ENCODE measurements at regions not wholly inside any gene's neighbourhood (a gene's known extent, or its start where the extent isn't known, plus 50 kb on each side); places are given as distances from the start of the nearest gene placed in this dataset.
"Not testable (repeated sequence)": the region's sequence is repeated elsewhere in the genome, so short reads cannot be mapped to it uniquely, and the experiment has no call there.

DNA sequence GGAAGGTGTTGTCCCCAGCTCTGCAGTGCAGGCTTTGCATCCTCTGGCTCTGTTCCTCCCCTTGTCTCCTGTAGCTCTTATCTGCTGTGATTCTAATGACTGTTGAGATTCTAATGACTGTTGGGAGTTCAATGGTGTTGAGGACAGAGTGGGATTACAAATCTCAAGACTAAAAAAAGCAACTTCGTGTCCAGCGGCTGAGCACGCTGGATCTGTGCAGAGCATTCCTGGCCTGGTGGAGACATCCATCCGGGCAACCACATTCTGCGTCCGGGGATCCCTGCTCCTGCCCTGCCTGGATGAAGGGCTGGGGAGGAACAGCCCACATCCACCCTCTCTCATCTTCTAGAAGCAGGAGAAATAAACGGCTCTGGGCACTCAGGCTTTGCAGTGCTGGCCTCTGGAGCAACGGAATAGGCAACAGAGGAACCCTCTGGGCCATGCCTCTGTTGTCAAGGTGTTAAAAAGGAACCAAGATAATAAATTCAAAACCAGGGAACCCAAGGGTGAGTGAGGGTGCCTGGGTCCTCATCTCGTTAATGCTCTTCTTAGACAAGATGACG lies 106.7 kb upstream of the ASB18 start:
- H3K4me3 ChIP-seq (ENCODE audit: insufficient read depth, low read depth, low read length): no peak overlapping the region
- H3K27ac ChIP-seq (ENCODE audit: insufficient read depth, low read depth, low read length, poor library complexity, severe bottlenecking): no peak overlapping the region
- 91 to 96% methylated on average over 10 of the region's 10 CpGs for WGBS, 2 experiments
- no peaks in the 10 kb centered on the region for H3K36me3 ChIP-seq (ENCODE audit: control insufficient read depth, insufficient read depth, low read length)
- H3K9me3 ChIP-seq (ENCODE audit: control insufficient read depth, low read length): no peaks in the 10 kb centered on the region
- no peaks in the 10 kb centered on the region for H3K27me3 ChIP-seq (ENCODE audit: control insufficient read depth, insufficient read depth, low read length, poor library complexity, severe bottlenecking)
- H3K4me1 ChIP-seq (ENCODE audit: control insufficient read depth, insufficient read depth, low read length): peaks cover 8% of the 10 kb centered on the region

DNA sequence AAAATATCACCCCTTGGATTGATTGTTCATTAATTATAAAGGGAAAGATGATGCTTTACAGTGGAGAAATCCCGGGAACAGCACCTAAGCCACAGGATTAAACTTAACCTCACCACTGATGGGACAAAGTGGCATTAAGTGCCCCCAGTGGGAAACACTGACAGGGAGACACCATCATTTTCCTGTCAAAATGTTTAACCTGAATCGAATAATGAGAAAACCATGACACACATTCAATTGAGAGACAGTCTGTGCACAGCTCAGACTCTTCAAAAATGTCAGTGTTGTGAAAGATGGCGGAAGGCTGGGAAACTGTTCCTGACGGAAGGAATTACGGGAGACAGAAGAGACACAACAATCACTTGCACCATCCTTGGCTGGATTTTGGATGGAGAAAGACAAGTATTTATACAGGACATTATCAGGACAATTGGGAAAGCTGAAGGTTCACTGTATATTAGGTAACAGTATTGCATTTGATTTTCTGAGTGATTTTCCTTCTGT lies 111.8 kb upstream of the ASB18 start:
- Histone ChIP-seq H3K9me3 (ENCODE audit: control insufficient read depth, low read length) (no peaks in the 10 kb centered on the region), H3K4me3 (ENCODE audit: insufficient read depth, low read depth, low read length) (no peak overlapping the region), H3K27me3 (ENCODE audit: control insufficient read depth, insufficient read depth, low read length, poor library complexity, severe bottlenecking) (no peaks in the 10 kb centered on the region), H3K27ac (ENCODE audit: insufficient read depth, low read depth, low read length, poor library complexity, severe bottlenecking) (no peak overlapping the region), H3K36me3 (ENCODE audit: control insufficient read depth, insufficient read depth, low read length) (no peaks in the 10 kb centered on the region), H3K4me1 (ENCODE audit: control insufficient read depth, insufficient read depth, low read length) (no peaks in the 10 kb centered on the region)
- 93 to 97% methylated on average over 5 of the region's 5 CpGs for WGBS, 2 experiments

DNA sequence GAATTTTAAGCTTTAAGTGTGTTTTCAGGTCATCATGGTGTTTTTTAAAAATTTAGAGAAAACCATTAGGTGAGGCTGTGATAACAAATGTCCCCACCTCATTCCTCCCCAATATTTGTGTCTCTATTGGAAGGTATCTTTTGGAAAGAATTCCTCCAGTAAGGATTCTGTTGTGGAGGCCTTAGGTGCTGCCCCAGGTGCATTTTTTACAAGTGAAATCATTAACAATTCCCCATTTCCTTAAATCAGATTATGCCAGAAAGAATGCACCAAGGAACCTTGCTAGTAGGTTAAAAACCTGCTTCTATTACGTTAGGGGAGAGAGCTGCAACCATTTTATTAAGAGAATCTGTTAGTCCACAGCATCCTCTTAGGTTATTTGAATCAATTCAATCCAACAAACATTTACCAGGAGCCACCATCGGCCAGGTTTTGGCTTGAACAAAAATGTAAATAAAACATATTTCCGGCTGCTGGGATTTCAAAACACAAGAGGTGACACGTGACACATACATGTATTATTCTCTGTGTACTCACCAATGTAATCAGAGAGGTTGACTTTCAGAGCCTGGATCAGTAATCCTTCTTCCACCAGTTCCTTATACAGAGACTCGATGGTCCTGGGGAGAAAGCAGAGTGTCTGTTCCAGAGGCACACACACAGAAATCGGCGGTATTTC lies 112.5 kb upstream of the ASB18 start:
- Histone ChIP-seq H3K9me3 (ENCODE audit: control insufficient read depth, low read length) (no peaks in the 10 kb centered on the region), H3K27ac (ENCODE audit: insufficient read depth, low read depth, low read length, poor library complexity, severe bottlenecking) (no peak overlapping the region), H3K4me1 (ENCODE audit: control insufficient read depth, insufficient read depth, low read length) (no peaks in the 10 kb centered on the region), H3K27me3 (ENCODE audit: control insufficient read depth, insufficient read depth, low read length, poor library complexity, severe bottlenecking) (no peaks in the 10 kb centered on the region), H3K36me3 (ENCODE audit: control insufficient read depth, insufficient read depth, low read length) (no peaks in the 10 kb centered on the region), H3K4me3 (ENCODE audit: insufficient read depth, low read depth, low read length) (no peak overlapping the region)
- WGBS, 2 experiments: 94 to 97% methylated on average over 7 of the region's 7 CpGs

DNA sequence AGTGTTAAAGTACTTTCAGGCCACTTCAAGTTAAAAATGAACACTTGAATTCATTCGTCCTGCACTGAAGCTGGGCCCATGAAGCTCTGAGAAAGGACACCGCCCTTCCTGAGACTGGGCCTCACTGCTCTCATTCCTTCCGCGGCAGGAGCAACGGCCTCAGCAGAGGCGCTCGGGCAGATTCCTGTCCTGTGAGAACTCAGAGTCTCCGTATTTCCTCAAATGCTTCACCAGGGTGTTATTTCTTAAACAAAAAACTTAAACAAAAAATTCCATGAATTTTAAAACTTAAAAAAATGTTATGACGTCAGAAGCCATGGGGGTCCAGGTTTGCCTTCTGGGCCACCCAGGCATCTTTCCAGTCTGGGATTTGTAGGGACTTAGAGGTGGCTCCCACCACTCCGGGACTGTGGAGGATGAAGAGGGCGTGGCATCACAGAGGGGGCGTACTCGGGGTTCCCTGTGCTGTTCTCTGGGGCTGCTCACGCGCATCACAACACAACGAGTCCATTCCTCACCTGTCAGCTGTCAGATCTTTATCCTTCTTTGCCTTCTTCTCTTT lies 115.9 kb upstream of the ASB18 start:
- Histone ChIP-seq H3K4me3 (ENCODE audit: insufficient read depth, low read depth, low read length) (no peak overlapping the region), H3K4me1 (ENCODE audit: control insufficient read depth, insufficient read depth, low read length) (no peaks in the 10 kb centered on the region), H3K36me3 (ENCODE audit: control insufficient read depth, insufficient read depth, low read length) (no peaks in the 10 kb centered on the region), H3K27me3 (ENCODE audit: control insufficient read depth, insufficient read depth, low read length, poor library complexity, severe bottlenecking) (no peaks in the 10 kb centered on the region), H3K27ac (ENCODE audit: insufficient read depth, low read depth, low read length, poor library complexity, severe bottlenecking) (no peak overlapping the region), H3K9me3 (ENCODE audit: control insufficient read depth, low read length) (no peaks in the 10 kb centered on the region)
- WGBS, 2 experiments: 90 to 93% methylated on average over 16 of the region's 16 CpGs

DNA sequence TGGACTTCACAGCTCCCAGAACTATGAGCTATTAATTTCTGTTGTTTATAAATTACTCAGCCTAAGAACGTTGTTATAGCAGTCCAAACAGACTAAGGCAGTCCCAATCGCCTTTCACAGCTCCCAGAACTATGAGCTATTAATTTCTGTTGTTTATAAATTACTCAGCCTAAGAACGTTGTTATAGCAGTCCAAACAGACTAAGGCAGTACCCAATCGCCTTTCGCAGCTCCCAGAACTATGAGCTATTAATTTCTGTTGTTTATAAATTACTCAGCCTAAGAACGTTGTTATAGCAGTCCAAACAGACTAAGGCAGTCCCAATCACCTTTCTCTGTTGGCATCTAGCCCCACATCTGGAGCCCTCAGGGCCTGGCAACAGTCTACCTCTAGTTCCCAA lies 117.0 kb upstream of the ASB18 start:
- 95 to 100% methylated on average over 4 to 6 of the region's 6 CpGs for WGBS, 2 experiments
- not testable (repeated sequence) for H3K27ac ChIP-seq (ENCODE audit: insufficient read depth, low read depth, low read length, poor library complexity, severe bottlenecking); H3K4me3 ChIP-seq (ENCODE audit: insufficient read depth, low read depth, low read length); H3K4me1 ChIP-seq (ENCODE audit: control insufficient read depth, insufficient read depth, low read length); H3K36me3 ChIP-seq (ENCODE audit: control insufficient read depth, insufficient read depth, low read length); H3K27me3 ChIP-seq (ENCODE audit: control insufficient read depth, insufficient read depth, low read length, poor library complexity, severe bottlenecking); H3K9me3 ChIP-seq (ENCODE audit: control insufficient read depth, low read length)

DNA sequence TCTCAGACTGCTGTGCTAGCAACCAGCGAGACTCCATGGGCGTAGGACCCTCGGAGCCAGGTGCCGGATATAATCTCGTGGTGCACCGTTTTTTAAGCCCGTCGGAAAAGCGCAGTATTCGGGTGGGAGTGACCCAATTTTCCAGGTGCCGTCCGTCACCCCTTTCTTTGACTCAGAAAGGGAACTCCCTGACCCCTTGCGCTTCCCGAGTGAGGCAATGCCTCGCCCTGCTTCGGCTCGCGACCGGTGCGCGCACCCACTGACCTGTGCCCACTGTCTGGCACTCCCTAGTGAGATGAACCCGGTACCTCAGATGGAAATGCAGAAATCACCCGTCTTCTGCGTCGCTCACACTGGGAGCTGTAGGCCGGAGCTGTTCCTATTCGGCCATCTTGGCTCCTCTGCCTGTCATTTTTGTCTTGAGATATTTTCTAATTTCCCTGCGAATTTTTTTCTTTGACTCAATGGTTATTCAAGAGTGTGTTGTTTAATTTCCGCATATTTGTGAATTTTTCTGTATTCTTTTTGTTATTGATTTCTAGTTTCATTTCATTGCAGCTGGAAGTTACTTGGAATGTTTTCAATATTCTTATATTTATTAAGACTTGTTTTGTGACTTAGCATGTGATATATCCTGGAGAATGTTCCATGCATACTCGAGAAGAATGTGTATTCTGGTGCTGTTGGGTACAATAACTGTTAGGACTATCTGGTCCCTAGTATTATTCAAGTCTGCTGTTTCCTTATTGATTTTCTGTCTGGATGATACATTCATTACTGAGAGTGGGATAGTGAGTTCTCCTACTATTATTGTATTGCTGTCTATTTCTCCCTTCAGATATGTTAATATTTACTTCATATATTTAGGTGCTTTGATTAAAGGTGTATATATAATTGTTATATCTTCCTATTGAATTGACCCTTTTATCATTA lies 125.3 kb upstream of the ASB18 start:
- H3K4me1 ChIP-seq (ENCODE audit: control insufficient read depth, insufficient read depth, low read length); H3K27ac ChIP-seq (ENCODE audit: insufficient read depth, low read depth, low read length, poor library complexity, severe bottlenecking); H3K4me3 ChIP-seq (ENCODE audit: insufficient read depth, low read depth, low read length); H3K36me3 ChIP-seq (ENCODE audit: control insufficient read depth, insufficient read depth, low read length); H3K9me3 ChIP-seq (ENCODE audit: control insufficient read depth, low read length); H3K27me3 ChIP-seq (ENCODE audit: control insufficient read depth, insufficient read depth, low read length, poor library complexity, severe bottlenecking): not testable (repeated sequence)
- WGBS, 2 experiments: 74 to 78% methylated on average over 30 of the region's 30 CpGs

DNA sequence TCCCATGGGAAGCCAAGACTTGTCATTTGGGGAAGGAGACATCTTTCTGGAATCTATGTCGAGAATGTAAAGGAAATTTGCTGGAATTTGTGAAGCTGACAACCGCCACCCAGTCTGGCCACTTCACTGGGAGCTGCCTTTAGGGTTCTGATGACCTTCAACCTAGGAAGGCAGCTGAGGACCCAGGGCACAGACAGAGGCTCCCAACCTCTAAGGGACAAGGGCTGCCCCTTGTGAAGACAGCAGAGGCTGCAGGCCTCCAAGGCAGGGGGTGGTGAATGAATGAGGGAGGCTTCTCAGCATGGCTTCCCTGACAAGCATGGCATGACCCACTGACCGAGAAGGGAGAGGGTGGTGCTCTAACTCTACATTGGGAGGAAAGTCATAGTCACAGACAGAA lies 128.9 kb upstream of the ASB18 start:
- Histone ChIP-seq H3K27ac (ENCODE audit: insufficient read depth, low read depth, low read length, poor library complexity, severe bottlenecking) (no peak overlapping the region), H3K27me3 (ENCODE audit: control insufficient read depth, insufficient read depth, low read length, poor library complexity, severe bottlenecking) (no peaks in the 10 kb centered on the region), H3K4me3 (ENCODE audit: insufficient read depth, low read depth, low read length) (no peak overlapping the region), H3K36me3 (ENCODE audit: control insufficient read depth, insufficient read depth, low read length) (no peaks in the 10 kb centered on the region), H3K9me3 (ENCODE audit: control insufficient read depth, low read length) (peaks cover 2% of the 10 kb centered on the region), H3K4me1 (ENCODE audit: control insufficient read depth, insufficient read depth, low read length) (peaks cover 10% of the 10 kb centered on the region)
- 88 to 90% methylated on average over 3 of the region's 3 CpGs for WGBS, 2 experiments

DNA sequence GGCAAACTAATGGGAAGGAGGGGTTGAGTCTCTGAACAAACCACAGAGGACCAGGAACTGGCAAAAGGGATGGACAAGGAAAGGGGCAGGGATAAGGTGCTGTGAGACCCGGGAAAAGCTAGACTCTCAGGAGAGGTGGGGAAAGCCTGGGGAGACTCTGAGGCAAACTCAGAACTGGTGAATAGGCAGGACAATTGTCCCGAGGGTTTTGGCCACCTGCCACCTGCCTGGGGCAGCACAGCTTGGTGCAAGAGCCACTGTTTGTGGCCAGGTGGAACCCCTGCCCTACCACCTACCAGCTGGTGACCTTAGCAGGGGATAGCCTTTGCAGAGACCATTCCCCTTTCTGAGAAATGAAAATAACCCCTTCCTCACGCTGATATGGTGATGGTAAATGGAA lies 129.4 kb upstream of the ASB18 start:
- H3K4me3 ChIP-seq (ENCODE audit: insufficient read depth, low read depth, low read length): no peak overlapping the region
- no peaks in the 10 kb centered on the region for H3K27me3 ChIP-seq (ENCODE audit: control insufficient read depth, insufficient read depth, low read length, poor library complexity, severe bottlenecking)
- WGBS, 2 experiments: 84% methylated on average over 2 of the region's 3 CpGs

DNA sequence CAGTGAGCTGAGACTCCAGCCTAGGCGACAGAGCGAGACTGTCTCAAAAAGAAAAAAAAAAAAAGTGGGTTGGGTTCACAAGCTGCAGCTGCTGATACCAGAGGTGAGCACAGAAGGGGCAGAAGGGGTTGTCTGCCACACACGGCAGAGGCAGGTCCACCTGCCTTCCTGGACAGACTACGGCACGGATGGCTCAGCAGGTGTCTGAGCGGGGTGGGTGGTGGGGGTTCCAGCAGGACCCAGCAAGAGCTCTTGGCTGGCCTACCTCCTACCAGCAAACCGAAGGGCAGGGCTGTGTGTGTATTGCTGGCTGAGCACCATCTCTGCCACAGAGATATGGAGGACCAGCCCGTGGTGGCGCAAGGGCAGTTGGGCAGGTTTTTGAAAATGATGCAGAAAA lies 130.4 kb upstream of the ASB18 start:
- H3K9me3 ChIP-seq (ENCODE audit: control insufficient read depth, low read length): peaks cover 2% of the 10 kb centered on the region
- no peaks in the 10 kb centered on the region for H3K27me3 ChIP-seq (ENCODE audit: control insufficient read depth, insufficient read depth, low read length, poor library complexity, severe bottlenecking)
- no peak overlapping the region for H3K4me3 ChIP-seq (ENCODE audit: insufficient read depth, low read depth, low read length)
- peaks cover 10% of the 10 kb centered on the region for H3K4me1 ChIP-seq (ENCODE audit: control insufficient read depth, insufficient read depth, low read length)
- 86 to 89% methylated on average over 9 of the region's 9 CpGs for WGBS, 2 experiments
- H3K27ac ChIP-seq (ENCODE audit: insufficient read depth, low read depth, low read length, poor library complexity, severe bottlenecking): no peak overlapping the region
- H3K36me3 ChIP-seq (ENCODE audit: control insufficient read depth, insufficient read depth, low read length): no peaks in the 10 kb centered on the region

More for the DNA sequence above, 129.4 kb upstream of the ASB18 start:
- peaks cover 2% of the 10 kb centered on the region for H3K9me3 ChIP-seq (ENCODE audit: control insufficient read depth, low read length)
- no peaks in the 10 kb centered on the region for H3K36me3 ChIP-seq (ENCODE audit: control insufficient read depth, insufficient read depth, low read length)
- H3K27ac ChIP-seq (ENCODE audit: insufficient read depth, low read depth, low read length, poor library complexity, severe bottlenecking): no peak overlapping the region
- peaks cover 10% of the 10 kb centered on the region for H3K4me1 ChIP-seq (ENCODE audit: control insufficient read depth, insufficient read depth, low read length)

DNA sequence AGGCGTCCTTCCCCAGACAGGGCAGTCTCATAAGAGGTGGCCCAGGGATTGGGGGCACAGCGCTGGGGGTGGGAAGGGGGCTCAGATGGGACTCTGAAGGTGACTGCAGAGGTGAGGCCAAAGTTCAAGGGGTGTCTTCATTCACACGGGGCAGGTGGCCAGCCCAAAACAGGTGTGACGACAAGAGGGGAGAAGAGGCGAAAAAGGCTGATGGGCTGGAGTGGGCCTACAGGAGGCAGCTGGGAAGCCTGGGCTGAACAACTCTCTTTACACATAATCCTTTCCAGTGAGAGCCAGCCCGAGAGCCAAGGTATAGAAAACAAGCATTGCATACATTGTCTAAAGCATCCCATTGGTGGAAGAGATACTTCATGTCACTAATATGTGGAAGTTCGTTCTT lies 130.9 kb upstream of the ASB18 start:
- H3K27me3 ChIP-seq (ENCODE audit: control insufficient read depth, insufficient read depth, low read length, poor library complexity, severe bottlenecking): no peaks in the 10 kb centered on the region
- H3K27ac ChIP-seq (ENCODE audit: insufficient read depth, low read depth, low read length, poor library complexity, severe bottlenecking): no peak overlapping the region
- H3K36me3 ChIP-seq (ENCODE audit: control insufficient read depth, insufficient read depth, low read length): no peaks in the 10 kb centered on the region
- peaks cover 10% of the 10 kb centered on the region for H3K4me1 ChIP-seq (ENCODE audit: control insufficient read depth, insufficient read depth, low read length)
- no peaks in the 10 kb centered on the region for H3K9me3 ChIP-seq (ENCODE audit: control insufficient read depth, low read length)
- 89 to 97% methylated on average over 7 of the region's 7 CpGs for WGBS, 2 experiments
- no peak overlapping the region for H3K4me3 ChIP-seq (ENCODE audit: insufficient read depth, low read depth, low read length)

Data from ectodermal cell (in vitro differentiated cells).